ENCODE measurements at regions not wholly inside any gene's neighbourhood (a gene's known extent, or its start where the extent isn't known, plus 50 kb on each side); places are given as distances from the start of the nearest gene placed in this dataset.

GRCh38 chr16:54993106-54993895, 62.6 kb downstream of the IRX5 start:
- Mint-ChIP-seq H3K4me3 (no peak overlapping the region), H3K27me3 (ENCODE audit: low read depth) (peaks cover 44% of the 10 kb centered on the region), H3K9me3 (no peaks in the 10 kb centered on the region), H3K4me1 (peaks cover 2% of the 10 kb centered on the region), H3K36me3 (no peaks in the 10 kb centered on the region), H3K27ac (no peak overlapping the region)
- TF ChIP-seq CTCF (IDR thresholded peaks at IDR 0.05; ENCODE audit: unreplicated experiment) = no peak
- no peak for DNase-seq (ENCODE audit: low spot score in 2 of 2, unreplicated experiment in 2 of 2)

DNA sequence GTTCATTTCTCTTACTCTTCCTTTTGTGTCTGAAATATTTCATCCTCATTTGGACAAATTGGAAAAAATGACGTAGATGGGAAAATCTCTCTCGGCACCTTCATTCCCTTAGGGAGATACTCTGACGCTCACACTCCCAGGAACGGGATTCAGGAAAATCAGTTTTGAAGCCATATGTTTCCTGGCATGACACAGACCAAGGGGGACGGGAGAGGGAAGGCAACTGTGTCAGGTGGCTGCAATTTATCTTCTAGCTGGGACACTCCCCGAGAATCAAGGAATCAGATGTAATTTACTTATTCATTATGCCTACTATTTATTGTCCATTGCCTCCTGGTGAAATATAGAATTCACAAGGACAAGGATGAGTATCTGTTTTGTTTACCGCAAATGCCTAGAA, 65.5 kb downstream of the IRX5 start:
- Mint-ChIP-seq H3K4me1 (peaks cover 2% of the 10 kb centered on the region), H3K27ac (no peak overlapping the region), H3K4me3 (no peak overlapping the region), H3K27me3 (ENCODE audit: low read depth) (peaks cover 55% of the 10 kb centered on the region), H3K9me3 (no peaks in the 10 kb centered on the region), H3K36me3 (no peaks in the 10 kb centered on the region)
- TF ChIP-seq CTCF (IDR thresholded peaks at IDR 0.05; ENCODE audit: unreplicated experiment) = no peak
- DNase-seq (ENCODE audit: low spot score in 2 of 2, unreplicated experiment in 2 of 2) = no peak

DNA sequence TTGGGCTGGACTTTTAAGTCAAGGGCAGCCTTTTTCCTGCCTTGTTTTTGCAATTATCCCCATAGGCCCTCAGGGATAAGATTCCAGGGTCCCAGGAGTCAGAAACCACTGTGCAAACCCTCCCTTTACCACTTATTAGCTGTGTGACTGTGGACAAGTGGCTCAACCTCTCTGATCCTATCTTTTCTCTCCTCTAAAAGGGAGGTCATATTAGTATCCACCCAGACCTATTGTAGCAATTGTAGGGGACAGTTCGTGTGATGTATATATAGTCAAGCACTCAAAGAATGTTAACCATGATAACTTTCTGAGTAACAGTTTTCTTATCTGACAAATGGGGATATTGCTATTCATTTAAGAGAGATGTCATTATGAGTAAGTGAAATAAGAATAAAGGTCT, 68.2 kb downstream of the IRX5 start:
- no peak for TF ChIP-seq CTCF (IDR thresholded peaks at IDR 0.05; ENCODE audit: unreplicated experiment)
- Mint-ChIP-seq H3K4me3 (no peak overlapping the region), H3K27ac (no peak overlapping the region), H3K4me1 (peaks cover 2% of the 10 kb centered on the region), H3K27me3 (ENCODE audit: low read depth) (peaks cover 64% of the 10 kb centered on the region), H3K36me3 (no peaks in the 10 kb centered on the region), H3K9me3 (no peaks in the 10 kb centered on the region)
- no peak for DNase-seq (ENCODE audit: low spot score in 2 of 2, unreplicated experiment in 2 of 2)

DNA sequence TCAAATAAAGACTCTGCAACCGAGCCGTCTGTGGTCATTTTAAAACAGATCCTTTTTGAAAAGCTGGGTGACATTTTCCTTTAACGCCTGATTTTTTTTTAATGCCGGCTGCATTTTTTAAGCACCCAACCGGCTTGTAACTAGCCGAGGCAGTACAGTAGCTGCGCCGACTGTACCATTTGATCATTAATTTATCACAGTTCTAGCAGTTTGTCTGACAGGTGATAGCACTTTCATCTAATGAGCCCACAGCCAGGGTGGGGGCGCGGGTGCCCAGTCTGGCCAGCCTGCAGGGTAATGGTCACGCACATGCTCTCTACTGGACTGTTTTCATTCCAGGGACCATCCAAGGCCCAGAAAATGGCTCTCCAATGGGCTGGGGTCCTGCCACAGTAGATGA, 68.8 kb downstream of the IRX5 start:
- DNase-seq (ENCODE audit: low spot score in 2 of 2, unreplicated experiment in 2 of 2) = no peak
- no peaks in the 10 kb centered on the region for H3K9me3 Mint-ChIP-seq
- peaks cover 69% of the 10 kb centered on the region for H3K27me3 Mint-ChIP-seq (ENCODE audit: low read depth)
- H3K27ac Mint-ChIP-seq = no peak overlapping the region
- H3K4me3 Mint-ChIP-seq = no peak overlapping the region
- no peak for TF ChIP-seq CTCF (IDR thresholded peaks at IDR 0.05; ENCODE audit: unreplicated experiment)
- peaks cover 2% of the 10 kb centered on the region for H3K4me1 Mint-ChIP-seq
- H3K36me3 Mint-ChIP-seq = no peaks in the 10 kb centered on the region

- Mint-ChIP-seq H3K36me3 (no peaks in the 10 kb centered on the region), H3K4me1 (peaks cover 2% of the 10 kb centered on the region), H3K27me3 (ENCODE audit: low read depth) (peaks cover 75% of the 10 kb centered on the region), H3K27ac (no peak overlapping the region), H3K4me3 (no peak overlapping the region), H3K9me3 (no peaks in the 10 kb centered on the region)
- TF ChIP-seq CTCF (IDR thresholded peaks at IDR 0.05; ENCODE audit: unreplicated experiment) = no peak
- DNase-seq (ENCODE audit: low spot score in 2 of 2, unreplicated experiment in 2 of 2) = no peak
Measured at GRCh38 chr16:55000595-55000994, 69.9 kb downstream of the IRX5 start.
